ENCODE measurements at regions not wholly inside any gene's neighbourhood (a gene's known extent, or its start where the extent isn't known, plus 50 kb on each side); places are given as distances from the start of the nearest gene placed in this dataset.

DNA sequence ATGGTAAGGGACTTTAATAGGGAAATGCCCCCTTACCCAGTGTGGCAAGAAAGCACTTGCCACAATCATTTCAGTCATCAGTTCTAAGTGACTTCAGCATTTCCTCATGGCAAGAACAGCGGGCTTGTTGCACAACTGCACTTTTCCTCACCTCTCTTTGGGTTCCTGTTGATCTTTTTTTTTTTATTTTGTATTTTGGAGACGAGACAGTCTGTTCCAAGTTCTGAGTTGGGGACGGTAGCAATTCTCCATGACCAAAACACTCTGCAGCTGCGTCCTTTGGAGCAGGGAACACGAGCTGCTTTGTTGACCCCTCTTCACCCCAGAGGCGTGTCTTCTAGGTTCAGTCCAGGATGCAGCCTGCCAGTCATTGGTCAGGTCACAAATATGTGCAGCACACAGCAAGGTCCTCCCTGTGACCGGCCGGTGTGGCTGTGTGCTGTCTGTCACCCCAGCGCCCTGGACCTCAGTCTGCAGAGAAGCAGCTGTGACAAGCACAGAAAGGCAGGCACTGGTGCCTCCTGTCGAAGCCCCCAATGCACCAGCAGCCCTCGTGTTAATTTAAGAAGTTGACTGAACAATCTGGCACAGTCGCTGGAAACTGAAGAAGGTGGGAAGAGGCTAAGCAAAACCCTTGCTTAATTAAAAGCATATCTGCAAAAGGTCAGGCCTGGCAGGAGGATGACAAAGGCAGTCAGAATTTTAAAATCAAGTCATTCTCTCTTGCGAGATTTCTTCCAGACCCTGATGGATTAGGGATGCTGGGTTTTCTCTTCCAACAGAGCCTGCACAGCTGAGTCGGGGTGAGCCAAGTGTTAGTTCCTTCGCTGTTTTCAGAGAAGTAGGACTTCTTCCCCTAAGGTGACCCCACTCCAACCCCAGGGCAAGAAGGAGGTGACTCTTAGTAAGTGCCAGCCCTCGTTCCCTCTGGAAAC lies 96.7 kb upstream of the COPS8 start:
- WGBS, 4 donors: 55 to 59% (median 58%) methylated on average over 16 of the region's 16 CpGs
- intact Hi-C loops (cut with DNase I): no loop called here
- DNase-seq: peak; percentile 46 to 72 (median 55)
- H3K27ac ChIP-seq: peak overlapping the region in 8 of 12 donors; percentile 5 to 66 (median 48)
- H3K4me3 ChIP-seq: no peak overlapping the region
- ATAC-seq: peak; percentile 79 to 92 (median 88)
- no peaks in the 10 kb centered on the region for H3K36me3 ChIP-seq
- H3K9me3 ChIP-seq: peaks cover 0 to 7% (median 0%) of the 10 kb centered on the region in 12 donors
- H3K4me1 ChIP-seq: peaks cover 0 to 14% (median 0%) of the 10 kb centered on the region in 12 donors
- no peaks in the 10 kb centered on the region for H3K27me3 ChIP-seq
- TF ChIP-seq, protein P1, sequence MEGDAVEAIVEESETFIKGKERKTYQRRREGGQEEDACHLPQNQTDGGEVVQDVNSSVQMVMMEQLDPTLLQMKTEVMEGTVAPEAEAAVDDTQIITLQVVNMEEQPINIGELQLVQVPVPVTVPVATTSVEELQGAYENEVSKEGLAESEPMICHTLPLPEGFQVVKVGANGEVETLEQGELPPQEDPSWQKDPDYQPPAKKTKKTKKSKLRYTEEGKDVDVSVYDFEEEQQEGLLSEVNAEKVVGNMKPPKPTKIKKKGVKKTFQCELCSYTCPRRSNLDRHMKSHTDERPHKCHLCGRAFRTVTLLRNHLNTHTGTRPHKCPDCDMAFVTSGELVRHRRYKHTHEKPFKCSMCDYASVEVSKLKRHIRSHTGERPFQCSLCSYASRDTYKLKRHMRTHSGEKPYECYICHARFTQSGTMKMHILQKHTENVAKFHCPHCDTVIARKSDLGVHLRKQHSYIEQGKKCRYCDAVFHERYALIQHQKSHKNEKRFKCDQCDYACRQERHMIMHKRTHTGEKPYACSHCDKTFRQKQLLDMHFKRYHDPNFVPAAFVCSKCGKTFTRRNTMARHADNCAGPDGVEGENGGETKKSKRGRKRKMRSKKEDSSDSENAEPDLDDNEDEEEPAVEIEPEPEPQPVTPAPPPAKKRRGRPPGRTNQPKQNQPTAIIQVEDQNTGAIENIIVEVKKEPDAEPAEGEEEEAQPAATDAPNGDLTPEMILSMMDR (IDR thresholded peaks at IDR 0.05): no peak
- no peak for TF ChIP-seq POLR2A (IDR thresholded peaks at IDR 0.05)

DNA sequence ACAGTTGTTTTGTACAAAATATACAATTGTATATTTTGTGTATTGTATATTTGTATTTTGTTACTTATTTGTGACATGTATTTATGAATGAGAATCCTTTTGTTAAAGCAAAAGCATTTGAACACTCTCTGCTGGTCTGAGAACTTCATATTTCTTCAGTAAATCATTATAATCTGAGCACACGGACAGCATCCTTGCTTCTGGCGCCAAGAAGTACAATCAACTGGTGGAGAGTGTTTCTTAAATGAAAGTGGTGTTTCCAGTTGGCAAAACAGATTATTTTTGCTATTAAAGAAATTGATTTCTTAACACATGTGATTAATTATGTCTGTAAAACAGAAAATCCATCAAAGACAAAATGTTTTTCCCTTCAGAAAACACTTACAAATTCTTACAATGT lies 95.1 kb upstream of the COPS8 start:
- TF ChIP-seq, protein P1 (IDR thresholded peaks at IDR 0.05): no peak
- TF ChIP-seq POLR2A (IDR thresholded peaks at IDR 0.05): no peak
- ATAC-seq (no peak), DNase-seq (no peak)
- H3K27ac ChIP-seq: peak overlapping the region in 1 of 12 donors; percentile 50
- no peak overlapping the region for H3K4me3 ChIP-seq
- intact Hi-C loops (cut with DNase I): no loop called here
- no peaks in the 10 kb centered on the region for H3K9me3 ChIP-seq
- H3K4me1 ChIP-seq: peaks cover 0 to 14% (median 0%) of the 10 kb centered on the region in 12 donors
- no peaks in the 10 kb centered on the region for H3K36me3 ChIP-seq
- WGBS, 4 donors: 66 to 87% (median 71%) methylated on average over 2 of the region's 2 CpGs
- no peaks in the 10 kb centered on the region for H3K27me3 ChIP-seq

GRCh38 chr2:236991874-236992273 lies 93.8 kb upstream of the COPS8 start:
- DNase-seq (no peak), ATAC-seq (no peak)
- no peak overlapping the region for H3K27ac ChIP-seq
- H3K27me3 ChIP-seq: peaks cover 0 to 5% (median 0%) of the 10 kb centered on the region in 9 donors
- H3K9me3 ChIP-seq: no peaks in the 10 kb centered on the region
- H3K36me3 ChIP-seq: no peaks in the 10 kb centered on the region
- no peak overlapping the region for H3K4me3 ChIP-seq
- peaks cover 0 to 14% (median 0%) of the 10 kb centered on the region in 12 donors for H3K4me1 ChIP-seq
- 96 to 100% (median 99%) methylated on average over 1 of the region's 1 CpG for WGBS, 4 donors
- intact Hi-C loops (cut with DNase I): no loop called here
- TF ChIP-seq POLR2A (IDR thresholded peaks at IDR 0.05): no peak
- TF ChIP-seq, protein P1 (IDR thresholded peaks at IDR 0.05): no peak

DNA sequence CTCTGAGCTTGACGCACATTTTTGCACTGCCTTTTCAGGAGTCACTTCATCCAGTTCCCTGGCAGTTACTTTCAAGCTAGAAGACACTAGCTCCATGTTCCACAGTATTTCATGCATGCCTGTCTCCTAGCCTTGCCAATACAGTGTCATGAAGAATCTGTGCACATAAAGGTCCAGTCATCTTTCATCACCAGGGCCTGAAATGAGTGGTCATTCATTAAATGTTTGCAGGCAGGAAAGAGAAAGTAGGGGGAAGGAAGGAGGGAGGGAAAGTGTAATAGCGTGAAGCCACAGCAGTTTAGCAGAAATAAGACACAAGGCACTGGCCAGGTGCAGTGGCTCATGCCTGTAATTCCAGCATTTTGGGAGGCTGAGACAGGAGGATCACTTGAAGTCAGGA lies 92.4 kb upstream of the COPS8 start:
- no peak for ATAC-seq
- no peak for DNase-seq
- H3K36me3 ChIP-seq: no peaks in the 10 kb centered on the region
- H3K27me3 ChIP-seq: peaks cover 0 to 5% (median 0%) of the 10 kb centered on the region in 9 donors
- intact Hi-C loops (cut with DNase I): no loop called here
- H3K4me1 ChIP-seq: peaks cover 0 to 11% (median 0%) of the 10 kb centered on the region in 12 donors
- H3K9me3 ChIP-seq: no peaks in the 10 kb centered on the region
- TF ChIP-seq POLR2A (IDR thresholded peaks at IDR 0.05): no peak
- TF ChIP-seq, protein P1 (IDR thresholded peaks at IDR 0.05): no peak
- no peak overlapping the region for H3K4me3 ChIP-seq
- 88 to 92% (median 88%) methylated on average over 2 of the region's 2 CpGs for WGBS, 4 donors
- no peak overlapping the region for H3K27ac ChIP-seq
